K562 (cell line): ENCODE measurements at regions not wholly inside any gene's neighbourhood (a gene's known extent, or its start where the extent isn't known, plus 50 kb on each side); places are given as distances from the start of the nearest gene placed in this dataset.

Experiments used
- ATAC-seq: fragments of 200-7000 bp; cut with Tn5 transposase; 3 replicates; pipeline ENCODE4 v1.9.1; 2020; ENCODE audit warnings: moderate library complexity
- BruUV-seq: library from RNA; stranded (reverse); fragments of 400-500 nt; replicated peaks from 2 replicates; lab custom pipeline; 2021; lab: Mats Ljungman, UMichigan
- CTCF ChIA-PET: fragments of 300-600 bp; formaldehyde crosslinking; extraction: SDS; loops from one replicate; lab custom pipeline; 2021; ENCODE audit warnings: low intra/inter-chr PET ratio; lab: Yijun Ruan, JAX
- POLR2A ChIA-PET: fragments of 300-600, 350-650 bp; sonication (Branson Sonifier 250); formaldehyde crosslinking; extraction: SDS; loops from one replicate; lab custom pipeline; 2021; ENCODE audit warnings: antibody characterized with exemption, inconsistent platforms; lab: Yijun Ruan, JAX
- DNase-seq, 4 experiments: peaks; one replicate each; pipeline versions ENCODE4 v3.0.0 to v3.0.0-alpha.2; 2011 to 2018; ENCODE audit warnings: low spot score in 3 of 4, mixed read lengths in 3 of 4; ENCODE audit errors: extremely low read depth in 1 of 4
- FAIRE-seq: peaks from 2 replicates; lab custom pipeline; 2011; peaks lifted over from hg19 to GRCh38; lab: Jason Lieb, UNC
- H2AFZ ChIP-seq: 2 replicates; pipeline ENCODE4 v1.6.0; 2011; ENCODE audit warnings: low read depth, low read length, control low read depth, inconsistent platforms
- H3K27ac ChIP-seq: fragments of 200-600 bp; 3 replicates; pipeline ENCODE4 v1.8.0; 2011; ENCODE audit warnings: low read depth, mild to moderate bottlenecking, control low read depth, inconsistent platforms, low read length, moderate library complexity, mixed read lengths; ENCODE audit errors: extremely low read depth
- H3K27me3 ChIP-seq, 2 experiments: fragments of 300-600 bp in 1 of 2; 2 replicates in 1 of 2; 3 replicates in 1 of 2; pipeline versions ENCODE4 v1.6.0 to v1.8.0; 2011; ENCODE audit warnings: inconsistent platforms in 2 of 2, low read length in 2 of 2, mild to moderate bottlenecking in 1 of 2, mixed read lengths in 1 of 2, moderate library complexity in 1 of 2; ENCODE audit not compliant: control insufficient read depth in 2 of 2, insufficient read depth in 2 of 2
- H3K36me3 ChIP-seq: fragments of 300-600 bp; 3 replicates; pipeline ENCODE4 v1.8.0; 2011; ENCODE audit warnings: mild to moderate bottlenecking, low read length, inconsistent platforms; ENCODE audit not compliant: control insufficient read depth, insufficient read depth
- H3K4me1 ChIP-seq, 2 experiments: fragments of 200-600 bp in 1 of 2; replicated peaks in 1 of 2; 2 replicates in 1 of 2; 3 replicates in 1 of 2; pipeline versions ENCODE4 v1.5.1 to v1.8.0; 2011; ENCODE audit warnings: inconsistent platforms in 2 of 2, low read length in 2 of 2, mild to moderate bottlenecking in 1 of 2, mixed read lengths in 1 of 2, moderate library complexity in 1 of 2; ENCODE audit not compliant: control insufficient read depth in 2 of 2, insufficient read depth in 2 of 2
- H3K4me2 ChIP-seq: 2 replicates; pipeline ENCODE4 v1.6.1; 2011; ENCODE audit warnings: low read length, control low read depth, inconsistent platforms, mixed read lengths; ENCODE audit not compliant: insufficient read depth
- H3K4me3 ChIP-seq: fragments of 200-600 bp; sonication (generic), shearing (Covaris generic); 2 replicates; pipeline ENCODE4 v1.5.1; 2016; ENCODE audit warnings: control low read depth, inconsistent platforms
- H3K79me2 ChIP-seq: fragments of 200-600 bp; 3 replicates; pipeline ENCODE4 v1.8.0; 2011; ENCODE audit warnings: low read length, inconsistent platforms; ENCODE audit not compliant: control insufficient read depth, insufficient read depth
- H3K9ac ChIP-seq, 2 experiments: 2 replicates each; pipeline versions ENCODE4 v1.6.0 to v1.6.1; 2011; ENCODE audit warnings: low read depth in 2 of 2, low read length in 2 of 2, control low read depth in 1 of 2, inconsistent platforms in 1 of 2, mild to moderate bottlenecking in 1 of 2, mixed read lengths in 1 of 2; ENCODE audit not compliant: insufficient read depth in 1 of 2
- H3K9me1 ChIP-seq: one replicate; pipeline ENCODE4 v1.6.0; 2011; ENCODE audit warnings: inconsistent platforms, mild to moderate bottlenecking, low read length, moderate library complexity; ENCODE audit not compliant: control insufficient read depth, insufficient read depth
- H3K9me3 ChIP-seq: replicated peaks from 2 replicates; pipeline ENCODE4 v1.5.1; 2011; ENCODE audit warnings: low read depth, low read length, inconsistent platforms; ENCODE audit not compliant: control insufficient read depth, insufficient read depth
- H4K20me1 ChIP-seq: replicated peaks from 2 replicates; pipeline ENCODE4 v1.6.1; 2011; ENCODE audit warnings: low read length, inconsistent platforms, mixed read lengths; ENCODE audit not compliant: control insufficient read depth, insufficient read depth
- ARID2 ChIP-seq: fragments of 450-650 bp; IDR thresholded peaks from 2 replicates; pipeline ENCODE4 v1.6.1; 2017; ENCODE audit warnings: antibody characterized with exemption, mild to moderate bottlenecking
- ATF2 ChIP-seq: sonication (generic); formaldehyde crosslinking; IDR thresholded peaks from 2 replicates; pipeline ENCODE4 v1.8.1; 2022; ENCODE audit warnings: missing genetic modification reagents
- CEBPZ ChIP-seq: fragments of 150-350 bp; IDR thresholded peaks from 2 replicates; pipeline ENCODE4 v1.6.1; 2014; ENCODE audit warnings: low read depth, mild to moderate bottlenecking, low read length, borderline replicate concordance
- CREB1 ChIP-seq, 2 experiments: sonication (generic) in 1 of 2; formaldehyde crosslinking in 1 of 2; IDR thresholded peaks; 2 replicates each; pipeline versions ENCODE4 v1.6.1 to v1.8.0; 2012 to 2022; ENCODE audit warnings: inconsistent platforms in 1 of 2, mild to moderate bottlenecking in 1 of 2, missing genetic modification reagents in 1 of 2, moderate library complexity in 1 of 2
- KAT2B ChIP-seq: IDR thresholded peaks from one replicate; pipeline ENCODE4 v1.6.1; 2012; ENCODE audit warnings: low read depth, mild to moderate bottlenecking, control low read depth, inconsistent platforms, low read length, moderate library complexity
- NCOA4 ChIP-seq: fragments of 450-650 bp; IDR thresholded peaks from 2 replicates; pipeline ENCODE4 v1.6.1; 2018; ENCODE audit warnings: mild to moderate bottlenecking; ENCODE audit not compliant: partially characterized antibody
- TCFL5 ChIP-seq: fragments of 250-450 bp; sonication (Bioruptor Pico); conservative IDR thresholded peaks from 2 replicates; pipeline ENCODE4 v1.6.1; 2021; ENCODE audit warnings: mild to moderate bottlenecking, moderate library complexity, matching md5 sums
- ZBTB12 ChIP-seq: fragments of 250-450 bp; sonication (Bioruptor Pico); IDR thresholded peaks from 2 replicates; pipeline ENCODE4 v1.4.0; 2020
- ZNF133 ChIP-seq: fragments of 250-450 bp; sonication (Bioruptor Pico); IDR thresholded peaks from 2 replicates; pipeline ENCODE4 v1.4.0; 2020; ENCODE audit warnings: mild to moderate bottlenecking
- ZNF785 ChIP-seq: fragments of 250-450 bp; sonication (Bioruptor Pico); IDR thresholded peaks from 2 replicates; pipeline ENCODE4 v1.4.0; 2020; ENCODE audit warnings: mild to moderate bottlenecking
- WGBS: fragments of 100-300 bp; shearing (Covaris generic); methylation state at CpG from one replicate; pipeline ENCODE4 v1.1.6; 2016; ENCODE audit warnings: low coverage, mixed read lengths; ENCODE audit not compliant: insufficient coverage; ENCODE audit errors: missing lambda C conversion rate; 5-methylcytosine and 5-hydroxymethylcytosine counted together
- in situ Hi-C: fragments of 300-500 bp; cut with MboI; formaldehyde crosslinking; loops from 4 replicates; pipeline ENCODE4 v1.15.0; 2018; ENCODE audit warnings: inconsistent platforms, mixed read lengths
- intact Hi-C: fragments of 100-400 bp; cut with micrococcal nuclease; formaldehyde crosslinking; loops from 2 replicates; pipeline ENCODE4 v1.14.2; 2022
- TF ChIP-seq, protein P1 (sequence below): fragments of 250-450 bp; sonication (Bioruptor Pico); IDR thresholded peaks from 2 replicates; pipeline ENCODE4 v1.8.0; 2022; ENCODE audit warnings: moderate library complexity, mild to moderate bottlenecking, inconsistent platforms

DNA sequence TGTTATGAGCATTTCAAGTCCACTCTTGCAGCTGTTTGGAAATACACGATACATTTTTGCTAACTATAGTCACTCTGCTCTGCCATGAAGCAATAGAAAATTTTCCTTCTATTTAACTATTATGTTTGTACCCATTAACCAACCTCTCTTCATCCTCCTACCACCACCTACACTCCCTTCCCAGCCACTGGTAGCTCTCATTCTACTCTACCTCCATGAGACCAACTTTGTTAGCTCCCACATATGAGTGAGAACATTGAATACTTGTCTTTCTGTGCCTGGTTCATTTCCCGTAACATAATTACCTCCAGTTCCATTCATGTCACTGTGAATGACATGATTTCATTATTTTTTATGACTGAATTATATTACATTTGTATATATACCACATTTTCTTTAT lies 505.9 kb upstream of the CCNG1 start:
- H3K9ac ChIP-seq, result no peak overlapping the region
- intact Hi-C loops (no loop called here), in situ Hi-C loops (no loop called here)
- no peaks in the 10 kb centered on the region for H3K4me1 ChIP-seq
- H3K9me1 ChIP-seq, result no peaks in the 10 kb centered on the region
- H3K4me2 ChIP-seq, result no peak overlapping the region
- ChIA-PET CTCF (no interaction called here), POLR2A (no interaction called here)
- DNase-seq (no peak), ATAC-seq (no peak), FAIRE-seq (no peak)
- H3K4me3 ChIP-seq, result no peak overlapping the region
- H3K27ac ChIP-seq, result no peak overlapping the region
- H3K79me2 ChIP-seq, result no peaks in the 10 kb centered on the region
- H3K36me3 ChIP-seq, result no peaks in the 10 kb centered on the region
- H2AFZ ChIP-seq, result no peak overlapping the region
- no peaks in the 10 kb centered on the region for H4K20me1 ChIP-seq
- no peaks in the 10 kb centered on the region for H3K9me3 ChIP-seq
- no peaks in the 10 kb centered on the region for H3K27me3 ChIP-seq
- 0% methylated on average over 2 of the region's 2 CpGs for WGBS
- BruUV-seq, result no TSS peak
- no peak for TF ChIP-seq CREB1 (IDR thresholded peaks at IDR 0.05)
- no peak for TF ChIP-seq CREB1 (CRISPR knock-in tag; IDR thresholded peaks at IDR 0.05)
- no peak for TF ChIP-seq ZNF785 (CRISPR knock-in tag)
- TF ChIP-seq, protein P1, sequence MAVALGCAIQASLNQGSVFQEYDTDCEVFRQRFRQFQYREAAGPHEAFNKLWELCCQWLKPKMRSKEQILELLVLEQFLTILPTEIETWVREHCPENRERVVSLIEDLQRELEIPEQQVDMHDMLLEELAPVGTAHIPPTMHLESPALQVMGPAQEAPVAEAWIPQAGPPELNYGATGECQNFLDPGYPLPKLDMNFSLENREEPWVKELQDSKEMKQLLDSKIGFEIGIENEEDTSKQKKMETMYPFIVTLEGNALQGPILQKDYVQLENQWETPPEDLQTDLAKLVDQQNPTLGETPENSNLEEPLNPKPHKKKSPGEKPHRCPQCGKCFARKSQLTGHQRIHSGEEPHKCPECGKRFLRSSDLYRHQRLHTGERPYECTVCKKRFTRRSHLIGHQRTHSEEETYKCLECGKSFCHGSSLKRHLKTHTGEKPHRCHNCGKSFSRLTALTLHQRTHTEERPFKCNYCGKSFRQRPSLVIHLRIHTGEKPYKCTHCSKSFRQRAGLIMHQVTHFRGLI (CRISPR knock-in tag), result no peak
- TF ChIP-seq ATF2, result no peak
- TF ChIP-seq ZNF133 (CRISPR knock-in tag), result no peak
- TF ChIP-seq ZBTB12 (CRISPR knock-in tag), result no peak
- no peak for TF ChIP-seq ARID2
- no peak for TF ChIP-seq KAT2B
- TF ChIP-seq TCFL5, result no peak
- no peak for TF ChIP-seq CEBPZ
- no peak for TF ChIP-seq NCOA4
